GM19328 (cell line): ENCODE measurements at regions not wholly inside any gene's neighbourhood (a gene's known extent, or its start where the extent isn't known, plus 50 kb on each side); places are given as distances from the start of the nearest gene placed in this dataset.
"Not testable (repeated sequence)": the region's sequence is repeated elsewhere in the genome, so short reads cannot be mapped to it uniquely, and the experiment has no call there.

Experiments used
- ATAC-seq: cut with Tn5 transposase; IDR thresholded peaks from one replicate; pipeline ENCODE4 v1.9.1; 2021; ENCODE audit warnings: mild to moderate bottlenecking, moderate library complexity; ENCODE audit not compliant: unreplicated experiment

GRCh38 chr13:90838317-90838960, 509.0 kb upstream of the MIR17HG start:
- no peak for ATAC-seq

- no peak for ATAC-seq
Measured at GRCh38 chr13:90839061-90839460, 508.4 kb upstream of the MIR17HG start.

GRCh38 chr13:90846936-90847335, 500.6 kb upstream of the MIR17HG start:
- no peak for ATAC-seq

GRCh38 chr13:90853666-90854065, 493.8 kb upstream of the MIR17HG start:
- not testable (repeated sequence) for ATAC-seq

GRCh38 chr13:90857921-90858320, 489.6 kb upstream of the MIR17HG start:
- no peak for ATAC-seq

GRCh38 chr13:90866006-90866405, 481.5 kb upstream of the MIR17HG start:
- no peak for ATAC-seq

- peak; percentile 99 for ATAC-seq
Measured at GRCh38 chr13:90867336-90867683, 480.2 kb upstream of the MIR17HG start.

GRCh38 chr13:90868321-90868920, 479.1 kb upstream of the MIR17HG start:
- no peak for ATAC-seq

GRCh38 chr13:90869580-90869979, 477.9 kb upstream of the MIR17HG start:
- ATAC-seq = no peak

- no peak for ATAC-seq
Measured at GRCh38 chr13:90872491-90873025, 474.9 kb upstream of the MIR17HG start.

GRCh38 chr13:90880790-90881189, 466.7 kb upstream of the MIR17HG start:
- ATAC-seq = no peak

GRCh38 chr13:90882551-90882950, 464.9 kb upstream of the MIR17HG start:
- no peak for ATAC-seq

- no peak for ATAC-seq
Measured at GRCh38 chr13:90883592-90883991, 463.9 kb upstream of the MIR17HG start.

- ATAC-seq = no peak
Measured at GRCh38 chr13:90884066-90884465, 463.4 kb upstream of the MIR17HG start.

- no peak for ATAC-seq
Measured at GRCh38 chr13:90889906-90890834, 457.3 kb upstream of the MIR17HG start.

- no peak for ATAC-seq
Measured at GRCh38 chr13:90891329-90891728, 456.2 kb upstream of the MIR17HG start.

GRCh38 chr13:90893199-90893598, 454.3 kb upstream of the MIR17HG start:
- not testable (repeated sequence) for ATAC-seq

- ATAC-seq = no peak
Measured at GRCh38 chr13:90896002-90896401, 451.5 kb upstream of the MIR17HG start.

GRCh38 chr13:90898811-90899210, 448.7 kb upstream of the MIR17HG start:
- no peak for ATAC-seq

GRCh38 chr13:90899416-90899815, 448.1 kb upstream of the MIR17HG start:
- no peak for ATAC-seq

GRCh38 chr13:90902255-90902654, 445.2 kb upstream of the MIR17HG start:
- ATAC-seq = no peak

GRCh38 chr13:90906554-90906953, 440.9 kb upstream of the MIR17HG start:
- ATAC-seq = no peak
